ENCODE measurements at regions not wholly inside any gene's neighbourhood (a gene's known extent, or its start where the extent isn't known, plus 50 kb on each side); places are given as distances from the start of the nearest gene placed in this dataset.

GRCh38 chr6:105726902-105727655 is 324.2 kb upstream of the PREP start:
- TF ChIP-seq CTCF (IDR thresholded peaks at IDR 0.05): no peak
- no peak for TF ChIP-seq EP300 (IDR thresholded peaks at IDR 0.05; ENCODE audit: low read depth)
- TF ChIP-seq POLR2A (IDR thresholded peaks at IDR 0.05): no peak
- no peak for TF ChIP-seq POLR2AphosphoS5 (IDR thresholded peaks at IDR 0.05)

Measured in transverse colon (tissue), 4 donors.